IMR-90 (cell line): ENCODE measurements at regions not wholly inside any gene's neighbourhood (a gene's known extent, or its start where the extent isn't known, plus 50 kb on each side); places are given as distances from the start of the nearest gene placed in this dataset.

Experiments used
- ATAC-seq: fragments of 200-7000 bp; cut with Tn5 transposase; 2 replicates; pipeline ENCODE4 v1.9.1; 2020; ENCODE audit warnings: low read depth, mild to moderate bottlenecking, moderate library complexity
- BruUV-seq: library from RNA; stranded (reverse); fragments of 400-500 nt; replicated peaks from 2 replicates; lab custom pipeline; 2021; lab: Mats Ljungman, UMichigan
- CTCF ChIA-PET: fragments of 300-600 bp; formaldehyde crosslinking; extraction: SDS; loops from one replicate; lab custom pipeline; 2021; ENCODE audit warnings: antibody characterized with exemption; lab: Yijun Ruan, JAX
- POLR2A ChIA-PET: fragments of 300-600 bp; sonication (Branson Sonifier 250); formaldehyde crosslinking; loops from one replicate; lab custom pipeline; 2022; ENCODE audit warnings: antibody characterized with exemption; ENCODE audit not compliant: unreplicated experiment; lab: Charles Lee
- DNase-seq: peaks from one replicate; pipeline ENCODE4 v3.0.0; 2013
- H2AFZ ChIP-seq: replicated peaks from 2 replicates; pipeline ENCODE3; 2013; ENCODE audit warnings: low read length, mild to moderate bottlenecking; ENCODE audit not compliant: poor library complexity
- H2AK5ac ChIP-seq: 2 replicates; pipeline ENCODE4 v1.6.1; 2013; ENCODE audit warnings: low read depth, low read length, inconsistent platforms
- H2AK9ac ChIP-seq: replicated peaks from 2 replicates; pipeline ENCODE3; 2013; ENCODE audit warnings: mild to moderate bottlenecking, low read depth, low read length, moderate library complexity; ENCODE audit not compliant: poor library complexity
- H2BK120ac ChIP-seq: 2 replicates; pipeline ENCODE4 v1.6.1; 2013; ENCODE audit warnings: low read depth, low read length, inconsistent platforms
- H2BK15ac ChIP-seq: 3 replicates; pipeline ENCODE4 v1.6.1; 2013; ENCODE audit warnings: low read depth, low read length, inconsistent platforms
- H2BK20ac ChIP-seq: 2 replicates; pipeline ENCODE4 v1.6.1; 2013; ENCODE audit warnings: low read depth, mild to moderate bottlenecking, inconsistent platforms, low read length, moderate library complexity
- H2BK5ac ChIP-seq: 2 replicates; pipeline ENCODE4 v1.6.1; 2013; ENCODE audit warnings: mild to moderate bottlenecking, low read depth, low read length, inconsistent platforms; ENCODE audit not compliant: poor library complexity, severe bottlenecking
- H3K14ac ChIP-seq: replicated peaks from 2 replicates; pipeline ENCODE4 v1.6.1; 2013; ENCODE audit warnings: low read depth, low read length, inconsistent platforms
- H3K18ac ChIP-seq: 2 replicates; pipeline ENCODE4 v1.6.1; 2013; ENCODE audit warnings: low read depth, low read length, control low read depth
- H3K23ac ChIP-seq: 2 replicates; pipeline ENCODE4 v1.6.1; 2013; ENCODE audit warnings: low read depth, low read length, inconsistent platforms
- H3K27ac ChIP-seq: 2 replicates; pipeline ENCODE4 v1.5.1; 2013; ENCODE audit warnings: mild to moderate bottlenecking, control low read depth, low read length; ENCODE audit not compliant: insufficient read depth
- H3K27me3 ChIP-seq: 2 replicates; pipeline ENCODE4 v1.6.1; 2013; ENCODE audit warnings: low read length; ENCODE audit not compliant: control insufficient read depth, insufficient read depth
- H3K36me3 ChIP-seq: 2 replicates; pipeline ENCODE4 v1.6.1; 2013; ENCODE audit warnings: low read length, mixed read lengths; ENCODE audit not compliant: control insufficient read depth, insufficient read depth
- H3K4ac ChIP-seq: 2 replicates; pipeline ENCODE4 v1.6.1; 2013; ENCODE audit warnings: low read depth, low read length, inconsistent platforms
- H3K4me1 ChIP-seq: 2 replicates; pipeline ENCODE4 v1.6.1; 2013; ENCODE audit warnings: low read length, mixed read lengths; ENCODE audit not compliant: control insufficient read depth, insufficient read depth
- H3K4me2 ChIP-seq: 2 replicates; pipeline ENCODE4 v1.6.1; 2013; ENCODE audit warnings: low read depth, mild to moderate bottlenecking, control low read depth, low read length, moderate library complexity
- H3K4me3 ChIP-seq: 2 replicates; pipeline ENCODE4 v1.5.1; 2013; ENCODE audit warnings: low read depth, mild to moderate bottlenecking, control low read depth, low read length, moderate library complexity; ENCODE audit not compliant: insufficient read depth
- H3K56ac ChIP-seq: 2 replicates; pipeline ENCODE4 v1.6.1; 2013; ENCODE audit warnings: low read length, inconsistent platforms; ENCODE audit not compliant: insufficient read depth; ENCODE audit errors: extremely low read depth
- H3K79me1 ChIP-seq, 2 experiments: 2 replicates each; pipeline ENCODE4 v1.6.1; 2013; ENCODE audit warnings: low read length in 2 of 2, inconsistent platforms in 1 of 2, low read depth in 1 of 2
- H3K9ac ChIP-seq: 2 replicates; pipeline ENCODE4 v1.6.1; 2013; ENCODE audit warnings: low read depth, low read length, control low read depth
- H3K9me1 ChIP-seq: 2 replicates; pipeline ENCODE4 v1.6.1; 2013; ENCODE audit warnings: low read length, inconsistent platforms; ENCODE audit not compliant: insufficient read depth
- H3K9me3 ChIP-seq: 2 replicates; pipeline ENCODE4 v1.6.1; 2013; ENCODE audit warnings: low read length; ENCODE audit not compliant: control insufficient read depth, insufficient read depth
- H4K20me1 ChIP-seq: 2 replicates; pipeline ENCODE4 v1.6.1; 2013; ENCODE audit warnings: low read length, inconsistent platforms; ENCODE audit not compliant: insufficient read depth
- H4K5ac ChIP-seq: 2 replicates; pipeline ENCODE4 v1.6.1; 2013; ENCODE audit warnings: mild to moderate bottlenecking, low read depth, low read length, control low read depth
- H4K8ac ChIP-seq, 2 experiments: 2 replicates each; pipeline ENCODE4 v1.6.1; 2013; ENCODE audit warnings: low read depth in 2 of 2, low read length in 2 of 2, control low read depth in 1 of 2, inconsistent platforms in 1 of 2
- H4K91ac ChIP-seq: 2 replicates; pipeline ENCODE4 v1.6.1; 2013; ENCODE audit warnings: low read depth, low read length, inconsistent platforms; ENCODE audit not compliant: insufficient read depth
- BHLHE40 ChIP-seq: fragments of 150-350 bp; IDR thresholded peaks from 2 replicates; pipeline ENCODE4 v1.6.1; 2016; ENCODE audit warnings: mild to moderate bottlenecking, low read depth, low read length
- CEBPB ChIP-seq: IDR thresholded peaks from 2 replicates; pipeline ENCODE4 v1.6.1; 2012; ENCODE audit warnings: low read depth, low read length, improper control_type of control experiment
- CHD1 ChIP-seq: IDR thresholded peaks from 2 replicates; pipeline ENCODE4 v1.6.1; 2012; ENCODE audit warnings: low read depth, low read length, improper control_type of control experiment
- FOS ChIP-seq: fragments of 150-350 bp; IDR thresholded peaks from 2 replicates; pipeline ENCODE4 v1.6.1; 2016; ENCODE audit warnings: low read depth, low read length
- MAFK ChIP-seq: IDR thresholded peaks from 2 replicates; pipeline ENCODE4 v1.6.1; 2012; ENCODE audit warnings: low read depth, low read length, improper control_type of control experiment
- MAZ ChIP-seq: IDR thresholded peaks from 2 replicates; pipeline ENCODE4 v1.6.1; 2012; ENCODE audit warnings: low read depth, mild to moderate bottlenecking, low read length, improper control_type of control experiment, moderate library complexity, borderline replicate concordance
- MXI1 ChIP-seq: IDR thresholded peaks from 2 replicates; pipeline ENCODE4 v1.6.1; 2012; ENCODE audit warnings: low read depth, mild to moderate bottlenecking, low read length, moderate library complexity, borderline replicate concordance
- NFE2L2 ChIP-seq: fragments of 150-350 bp; IDR thresholded peaks from 2 replicates; pipeline ENCODE4 v1.6.1; 2016; ENCODE audit warnings: low read depth, mild to moderate bottlenecking, low read length
- POLR2A ChIP-seq: IDR thresholded peaks from 2 replicates; pipeline ENCODE4 v1.6.1; 2012; ENCODE audit warnings: mild to moderate bottlenecking, low read depth, low read length
- RAD21 ChIP-seq: IDR thresholded peaks from 2 replicates; pipeline ENCODE4 v1.6.1; 2012; ENCODE audit warnings: low read length, improper control_type of control experiment
- RCOR1 ChIP-seq: IDR thresholded peaks from 2 replicates; pipeline ENCODE4 v1.6.1; 2012; ENCODE audit warnings: mild to moderate bottlenecking, low read length, improper control_type of control experiment; ENCODE audit not compliant: insufficient replicate concordance
- RFX5 ChIP-seq: IDR thresholded peaks from 2 replicates; pipeline ENCODE4 v1.8.0; 2012; ENCODE audit warnings: low read depth, mild to moderate bottlenecking, low read length, moderate library complexity
- SMC3 ChIP-seq: fragments of 150-350 bp; IDR thresholded peaks from 2 replicates; pipeline ENCODE4 v1.6.1; 2016; ENCODE audit warnings: low read depth, mild to moderate bottlenecking, antibody characterized with exemption, low read length, moderate library complexity
- WGBS, 2 experiments: methylation state at CpG; one replicate each; pipeline versions ENCODE4 v1.1.5 to v1.1.7; 2013; ENCODE audit warnings: missing lambda C conversion rate in 2 of 2; ENCODE audit not compliant: insufficient read length in 1 of 2; ENCODE audit errors: extremely low coverage in 2 of 2; 5-methylcytosine and 5-hydroxymethylcytosine counted together
- dilution Hi-C: fragments of 300-500 bp; cut with HindIII; formaldehyde crosslinking; loops from one replicate; pipeline ENCODE4 v1.14.3; 2018; ENCODE audit warnings: low sequenced_read_pairs; ENCODE audit not compliant: unreplicated experiment
- in situ Hi-C: fragments of 300-500 bp; cut with MboI; formaldehyde crosslinking; loops from 3 replicates; pipeline ENCODE4 v1.14.3; 2019; ENCODE audit warnings: low sequenced_read_pairs, inconsistent platforms, mixed read lengths
- intact Hi-C: fragments of 100-400 bp; cut with micrococcal nuclease; formaldehyde crosslinking; loops from 2 replicates; pipeline ENCODE4 v1.10.0; 2022
- TF ChIP-seq, protein P1 (sequence below): fragments of 150-350 bp; IDR thresholded peaks from 2 replicates; pipeline ENCODE4 v1.6.1; 2017; ENCODE audit warnings: mild to moderate bottlenecking, antibody characterized with exemption, low read length, low read depth
- TF ChIP-seq, protein P2 (sequence below): conservative IDR thresholded peaks from 2 replicates; pipeline ENCODE4 v1.5.1; 2012; ENCODE audit warnings: mild to moderate bottlenecking, low read depth, low read length, improper control_type of control experiment
- TF ChIP-seq, protein P3 (sequence below): fragments of 150-350 bp; IDR thresholded peaks from 2 replicates; pipeline ENCODE4 v1.6.1; 2016; ENCODE audit warnings: low read depth, mild to moderate bottlenecking, low read length, moderate library complexity, borderline replicate concordance

DNA sequence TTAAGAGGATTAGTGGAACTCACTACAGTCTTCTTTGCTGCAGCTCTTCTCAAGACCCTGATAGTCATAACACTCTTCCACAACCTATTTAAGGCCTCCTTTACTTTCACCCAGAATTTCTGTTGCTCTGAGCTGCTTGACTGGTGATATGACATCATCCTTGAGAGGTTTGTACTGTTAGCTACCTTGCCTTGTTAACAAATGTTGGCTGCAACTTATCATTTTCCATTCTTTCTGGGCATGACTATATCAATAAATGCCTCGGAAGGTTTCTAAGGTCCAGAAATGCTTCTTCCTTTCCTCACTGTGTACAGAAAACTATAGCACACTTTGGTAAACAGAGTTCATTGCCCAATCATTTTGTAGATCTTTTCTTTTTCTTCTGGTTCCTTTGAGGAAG lies 1292.2 kb upstream of the TMPRSS15 start:
- Histone ChIP-seq H3K23ac (no peak overlapping the region), H2BK20ac (no peak overlapping the region), H3K79me1 (no peaks in the 10 kb centered on the region), H2BK120ac (no peak overlapping the region), H3K14ac (no peak overlapping the region), H3K36me3 (no peaks in the 10 kb centered on the region), H4K91ac (no peak overlapping the region), H3K27ac (no peak overlapping the region), H4K20me1 (no peaks in the 10 kb centered on the region), H3K9me1 (no peaks in the 10 kb centered on the region), H3K4me2 (no peak overlapping the region), H3K4ac (no peak overlapping the region), H3K18ac (no peak overlapping the region), H3K56ac (no peak overlapping the region), H2BK5ac (no peak overlapping the region), H3K4me1 (no peaks in the 10 kb centered on the region), H2AK9ac (no peak overlapping the region), H2BK15ac (no peak overlapping the region), H2AFZ (no peak overlapping the region), H3K9me3 (peaks cover 10% of the 10 kb centered on the region), H2AK5ac (no peak overlapping the region), H3K4me3 (no peak overlapping the region), H4K5ac (no peak overlapping the region), H3K9ac (no peak overlapping the region), H4K8ac (no peak overlapping the region), H3K27me3 (no peaks in the 10 kb centered on the region)
- ATAC-seq (no peak), DNase-seq (no peak)
- ChIA-PET CTCF (no interaction called here), POLR2A (no interaction called here)
- TF ChIP-seq CHD1 (no peak), RAD21 (no peak), MAFK (no peak), FOS (no peak), BHLHE40 (no peak), POLR2A (no peak), CEBPB (no peak), NFE2L2 (no peak), MAZ (no peak), SMC3 (no peak), RFX5 (no peak), MXI1 (no peak), RCOR1 (no peak)
- TF ChIP-seq, protein P1, sequence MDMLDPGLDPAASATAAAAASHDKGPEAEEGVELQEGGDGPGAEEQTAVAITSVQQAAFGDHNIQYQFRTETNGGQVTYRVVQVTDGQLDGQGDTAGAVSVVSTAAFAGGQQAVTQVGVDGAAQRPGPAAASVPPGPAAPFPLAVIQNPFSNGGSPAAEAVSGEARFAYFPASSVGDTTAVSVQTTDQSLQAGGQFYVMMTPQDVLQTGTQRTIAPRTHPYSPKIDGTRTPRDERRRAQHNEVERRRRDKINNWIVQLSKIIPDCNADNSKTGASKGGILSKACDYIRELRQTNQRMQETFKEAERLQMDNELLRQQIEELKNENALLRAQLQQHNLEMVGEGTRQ: no peak
- TF ChIP-seq, protein P2, sequence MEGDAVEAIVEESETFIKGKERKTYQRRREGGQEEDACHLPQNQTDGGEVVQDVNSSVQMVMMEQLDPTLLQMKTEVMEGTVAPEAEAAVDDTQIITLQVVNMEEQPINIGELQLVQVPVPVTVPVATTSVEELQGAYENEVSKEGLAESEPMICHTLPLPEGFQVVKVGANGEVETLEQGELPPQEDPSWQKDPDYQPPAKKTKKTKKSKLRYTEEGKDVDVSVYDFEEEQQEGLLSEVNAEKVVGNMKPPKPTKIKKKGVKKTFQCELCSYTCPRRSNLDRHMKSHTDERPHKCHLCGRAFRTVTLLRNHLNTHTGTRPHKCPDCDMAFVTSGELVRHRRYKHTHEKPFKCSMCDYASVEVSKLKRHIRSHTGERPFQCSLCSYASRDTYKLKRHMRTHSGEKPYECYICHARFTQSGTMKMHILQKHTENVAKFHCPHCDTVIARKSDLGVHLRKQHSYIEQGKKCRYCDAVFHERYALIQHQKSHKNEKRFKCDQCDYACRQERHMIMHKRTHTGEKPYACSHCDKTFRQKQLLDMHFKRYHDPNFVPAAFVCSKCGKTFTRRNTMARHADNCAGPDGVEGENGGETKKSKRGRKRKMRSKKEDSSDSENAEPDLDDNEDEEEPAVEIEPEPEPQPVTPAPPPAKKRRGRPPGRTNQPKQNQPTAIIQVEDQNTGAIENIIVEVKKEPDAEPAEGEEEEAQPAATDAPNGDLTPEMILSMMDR: no peak
- TF ChIP-seq, protein P3, sequence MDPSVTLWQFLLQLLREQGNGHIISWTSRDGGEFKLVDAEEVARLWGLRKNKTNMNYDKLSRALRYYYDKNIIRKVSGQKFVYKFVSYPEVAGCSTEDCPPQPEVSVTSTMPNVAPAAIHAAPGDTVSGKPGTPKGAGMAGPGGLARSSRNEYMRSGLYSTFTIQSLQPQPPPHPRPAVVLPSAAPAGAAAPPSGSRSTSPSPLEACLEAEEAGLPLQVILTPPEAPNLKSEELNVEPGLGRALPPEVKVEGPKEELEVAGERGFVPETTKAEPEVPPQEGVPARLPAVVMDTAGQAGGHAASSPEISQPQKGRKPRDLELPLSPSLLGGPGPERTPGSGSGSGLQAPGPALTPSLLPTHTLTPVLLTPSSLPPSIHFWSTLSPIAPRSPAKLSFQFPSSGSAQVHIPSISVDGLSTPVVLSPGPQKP: no peak
- in situ Hi-C loops: no loop called here
- no TSS peak for BruUV-seq
- no CpG with 5 or more reads among the region's 1 CpG for WGBS, 2 experiments
- dilution Hi-C loops: no loop called here
- intact Hi-C loops: no loop called here
